Kidney epithelial cell (primary cell): ENCODE measurements at regions not wholly inside any gene's neighbourhood (a gene's known extent, or its start where the extent isn't known, plus 50 kb on each side); places are given as distances from the start of the nearest gene placed in this dataset.

Experiments
- DNase-seq: peaks from one replicate; pipeline ENCODE4 v3.0.0-alpha.2; 2010; ENCODE audit warnings: low read depth
- H3K27me3 ChIP-seq: 2 replicates; pipeline ENCODE4 v1.6.0; 2011; ENCODE audit warnings: low read length; ENCODE audit not compliant: control insufficient read depth, insufficient read depth
- H3K36me3 ChIP-seq: 2 replicates; pipeline ENCODE4 v1.5.1; 2011; ENCODE audit warnings: low read length; ENCODE audit not compliant: control insufficient read depth, insufficient read depth
- H3K4me3 ChIP-seq: 2 replicates; pipeline ENCODE4 v1.5.1; 2011; ENCODE audit warnings: low read depth, mild to moderate bottlenecking, control low read depth, low read length
- TF ChIP-seq, protein P1 (sequence below): IDR thresholded peaks from 2 replicates; pipeline ENCODE4 v1.5.1; 2011; ENCODE audit warnings: mild to moderate bottlenecking, moderate library complexity, low read length, control low read depth, inconsistent platforms; ENCODE audit not compliant: insufficient read depth, poor library complexity, severe bottlenecking

DNA sequence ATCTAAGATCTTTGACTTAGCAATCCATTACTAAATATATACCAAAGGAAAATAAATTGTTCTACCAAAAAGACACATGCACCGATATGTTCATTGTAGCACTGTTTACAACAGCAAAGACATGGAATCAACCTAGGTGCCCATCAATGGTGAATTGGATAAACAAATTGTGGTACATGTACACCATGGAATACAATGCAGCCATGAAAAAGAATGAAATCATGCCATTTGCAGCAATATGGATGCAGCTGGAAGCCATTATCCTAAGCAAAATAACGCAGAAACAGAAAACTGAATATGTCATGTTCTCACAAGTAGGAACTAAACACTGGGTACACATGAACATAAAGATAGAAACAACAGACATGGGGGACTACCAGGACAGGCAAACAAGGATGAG lies 589.5 kb downstream of the IRX1 start:
- no peak for DNase-seq
- H3K36me3 ChIP-seq: no peaks in the 10 kb centered on the region
- no peak overlapping the region for H3K4me3 ChIP-seq
- TF ChIP-seq, protein P1, sequence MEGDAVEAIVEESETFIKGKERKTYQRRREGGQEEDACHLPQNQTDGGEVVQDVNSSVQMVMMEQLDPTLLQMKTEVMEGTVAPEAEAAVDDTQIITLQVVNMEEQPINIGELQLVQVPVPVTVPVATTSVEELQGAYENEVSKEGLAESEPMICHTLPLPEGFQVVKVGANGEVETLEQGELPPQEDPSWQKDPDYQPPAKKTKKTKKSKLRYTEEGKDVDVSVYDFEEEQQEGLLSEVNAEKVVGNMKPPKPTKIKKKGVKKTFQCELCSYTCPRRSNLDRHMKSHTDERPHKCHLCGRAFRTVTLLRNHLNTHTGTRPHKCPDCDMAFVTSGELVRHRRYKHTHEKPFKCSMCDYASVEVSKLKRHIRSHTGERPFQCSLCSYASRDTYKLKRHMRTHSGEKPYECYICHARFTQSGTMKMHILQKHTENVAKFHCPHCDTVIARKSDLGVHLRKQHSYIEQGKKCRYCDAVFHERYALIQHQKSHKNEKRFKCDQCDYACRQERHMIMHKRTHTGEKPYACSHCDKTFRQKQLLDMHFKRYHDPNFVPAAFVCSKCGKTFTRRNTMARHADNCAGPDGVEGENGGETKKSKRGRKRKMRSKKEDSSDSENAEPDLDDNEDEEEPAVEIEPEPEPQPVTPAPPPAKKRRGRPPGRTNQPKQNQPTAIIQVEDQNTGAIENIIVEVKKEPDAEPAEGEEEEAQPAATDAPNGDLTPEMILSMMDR: no peak
- H3K27me3 ChIP-seq: no peaks in the 10 kb centered on the region

DNA sequence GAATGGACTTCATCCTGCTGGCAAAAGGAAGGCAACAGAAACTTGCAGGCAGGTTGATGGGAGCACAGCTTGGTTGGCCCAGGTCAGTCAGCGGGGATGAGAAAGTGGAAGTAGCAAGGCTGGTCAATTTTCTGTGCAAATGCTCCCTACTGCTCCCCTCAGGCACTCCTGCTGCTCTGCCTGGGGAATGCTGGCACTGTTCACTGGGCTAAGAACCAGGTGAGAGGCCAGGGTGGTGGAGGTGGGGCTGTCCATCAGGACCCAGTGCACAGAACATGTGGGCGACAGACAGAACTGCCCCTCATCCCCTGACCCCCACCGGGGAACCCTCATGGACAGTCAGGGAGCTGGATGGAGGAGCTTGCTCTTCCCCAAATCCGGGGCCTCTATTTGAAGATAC lies 593.1 kb downstream of the IRX1 start:
- Histone ChIP-seq H3K27me3 (no peaks in the 10 kb centered on the region), H3K4me3 (no peak overlapping the region), H3K36me3 (no peaks in the 10 kb centered on the region)
- DNase-seq: no peak
- TF ChIP-seq, protein P1: no peak

DNA sequence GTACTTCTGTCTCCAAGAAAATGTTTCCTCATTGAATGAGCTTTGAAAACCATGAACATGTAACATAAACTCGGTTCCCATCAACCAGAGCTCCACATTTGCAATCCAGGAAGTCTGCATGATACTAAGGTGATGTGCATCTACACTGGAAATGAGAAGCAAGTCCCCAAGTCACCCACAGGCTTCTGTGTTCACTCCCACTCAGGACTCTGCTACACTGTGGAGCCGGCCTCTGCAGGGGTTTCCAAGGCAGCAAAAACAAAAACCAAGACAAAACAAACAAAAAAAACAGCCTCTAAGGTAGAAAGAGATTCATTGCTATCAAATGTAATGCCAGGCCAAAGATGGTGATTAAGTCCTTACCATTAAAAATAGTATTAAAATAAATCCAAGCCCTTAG lies 593.7 kb downstream of the IRX1 start:
- Histone ChIP-seq H3K27me3 (no peaks in the 10 kb centered on the region), H3K4me3 (no peak overlapping the region), H3K36me3 (no peaks in the 10 kb centered on the region)
- no peak for DNase-seq
- TF ChIP-seq, protein P1: no peak

DNA sequence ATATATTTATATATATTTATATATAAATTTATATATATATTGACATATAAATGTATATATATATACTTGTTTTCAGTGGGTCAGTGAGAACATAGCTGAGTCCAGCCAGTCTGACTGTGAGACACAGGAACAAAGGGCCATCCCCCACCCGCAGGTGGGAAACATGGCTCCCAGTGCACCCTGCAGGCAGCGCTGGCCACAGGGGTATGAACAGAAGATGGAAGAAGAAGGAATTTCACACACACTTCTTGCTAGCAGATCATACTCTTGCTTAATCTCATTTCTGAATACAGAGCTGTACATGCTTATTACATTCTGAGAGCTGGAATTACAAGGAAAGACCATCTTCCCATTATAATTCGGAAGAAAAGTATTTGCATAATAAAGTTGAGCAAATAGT lies 595.4 kb downstream of the IRX1 start:
- TF ChIP-seq, protein P1: no peak
- Histone ChIP-seq H3K36me3 (no peaks in the 10 kb centered on the region), H3K4me3 (no peak overlapping the region), H3K27me3 (no peaks in the 10 kb centered on the region)
- no peak for DNase-seq

DNA sequence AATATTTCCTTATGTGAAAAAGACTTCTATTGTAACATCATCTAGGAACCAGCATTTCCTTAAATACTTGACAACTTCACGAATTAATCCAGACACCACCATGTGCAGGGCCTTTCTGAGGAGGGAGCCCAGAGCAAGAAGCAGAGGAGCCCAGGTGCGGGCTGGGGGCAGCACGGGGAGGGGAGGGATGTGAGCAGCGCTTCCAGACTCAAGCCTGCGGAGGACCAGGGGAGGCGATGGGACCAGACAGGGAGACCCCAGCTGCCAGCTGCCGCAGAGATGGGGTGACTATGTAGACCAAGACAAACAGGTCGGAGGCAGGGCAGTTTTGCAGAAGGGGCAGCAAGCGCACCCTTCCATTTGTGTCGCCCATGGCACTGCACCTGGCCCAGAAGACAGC lies 596.1 kb downstream of the IRX1 start:
- TF ChIP-seq, protein P1: no peak
- H3K27me3 ChIP-seq: no peaks in the 10 kb centered on the region
- no peaks in the 10 kb centered on the region for H3K36me3 ChIP-seq
- H3K4me3 ChIP-seq: no peak overlapping the region
- DNase-seq: no peak

DNA sequence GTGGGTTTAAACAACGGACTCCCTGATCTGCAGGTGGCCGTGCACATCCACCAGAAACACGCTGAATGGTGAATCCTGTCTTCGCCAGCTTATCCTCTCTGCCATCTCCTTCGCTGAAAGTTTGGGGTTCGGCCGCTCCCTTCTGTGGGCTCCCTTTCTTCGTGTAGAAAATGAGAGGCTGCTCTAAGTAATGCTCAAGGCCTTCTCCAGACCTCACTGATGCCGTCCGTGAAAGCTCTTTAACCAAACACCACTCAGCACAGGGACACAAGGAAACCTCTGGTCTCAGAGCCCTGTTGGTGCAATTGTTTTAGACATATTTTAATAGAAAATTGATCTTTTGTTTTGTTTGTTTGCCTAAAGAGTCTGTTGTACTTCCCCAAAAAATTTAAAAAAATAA lies 596.5 kb downstream of the IRX1 start:
- no peaks in the 10 kb centered on the region for H3K27me3 ChIP-seq
- TF ChIP-seq, protein P1: no peak
- H3K4me3 ChIP-seq: no peak overlapping the region
- no peak for DNase-seq
- no peaks in the 10 kb centered on the region for H3K36me3 ChIP-seq
